ENCODE measurements at regions not wholly inside any gene's neighbourhood (a gene's known extent, or its start where the extent isn't known, plus 50 kb on each side); places are given as distances from the start of the nearest gene placed in this dataset.

GRCh38 chr5:125113328-125113727 lies 366.9 kb upstream of the ZNF608 start:
- H3K27me3 ChIP-seq (ENCODE audit: control insufficient read depth in 1 of 2, insufficient read depth in 2 of 2, low read length in 2 of 2) = no peaks in the 10 kb centered on the region
- H3K9me3 ChIP-seq (ENCODE audit: low read length) = no peaks in the 10 kb centered on the region
- no peak overlapping the region for H3K27ac ChIP-seq (ENCODE audit: low read depth, low read length)
- no peak overlapping the region for H3K4me3 ChIP-seq (ENCODE audit: low read depth in 1 of 2, low read length in 2 of 2)
- no peak overlapping the region for H3K9ac ChIP-seq (ENCODE audit: low read length)
- H3K36me3 ChIP-seq (ENCODE audit: insufficient read depth, low read length) = no peaks in the 10 kb centered on the region
- peaks cover 5% of the 10 kb centered on the region for H3K4me1 ChIP-seq (ENCODE audit: insufficient read depth, low read length)

- H3K4me3 ChIP-seq (ENCODE audit: low read depth in 1 of 2, low read length in 2 of 2) = no peak overlapping the region
- no peaks in the 10 kb centered on the region for H3K4me1 ChIP-seq (ENCODE audit: insufficient read depth, low read length)
- no peaks in the 10 kb centered on the region for H3K9me3 ChIP-seq (ENCODE audit: low read length)
- no peak overlapping the region for H3K9ac ChIP-seq (ENCODE audit: low read length)
- H3K27ac ChIP-seq (ENCODE audit: low read depth, low read length) = no peak overlapping the region
- H3K27me3 ChIP-seq (ENCODE audit: control insufficient read depth in 1 of 2, insufficient read depth in 2 of 2, low read length in 2 of 2) = no peaks in the 10 kb centered on the region
- no peaks in the 10 kb centered on the region for H3K36me3 ChIP-seq (ENCODE audit: insufficient read depth, low read length)
Measured at GRCh38 chr5:125115195-125115525, 368.7 kb upstream of the ZNF608 start.

- no peaks in the 10 kb centered on the region for H3K4me1 ChIP-seq (ENCODE audit: insufficient read depth, low read length)
- H3K4me3 ChIP-seq (ENCODE audit: low read depth in 1 of 2, low read length in 2 of 2) = no peak overlapping the region
- H3K36me3 ChIP-seq (ENCODE audit: insufficient read depth, low read length) = no peaks in the 10 kb centered on the region
- H3K27ac ChIP-seq (ENCODE audit: low read depth, low read length) = no peak overlapping the region
- H3K9me3 ChIP-seq (ENCODE audit: low read length) = no peaks in the 10 kb centered on the region
- H3K27me3 ChIP-seq (ENCODE audit: control insufficient read depth in 1 of 2, insufficient read depth in 2 of 2, low read length in 2 of 2) = no peaks in the 10 kb centered on the region
- H3K9ac ChIP-seq (ENCODE audit: low read length) = no peak overlapping the region
Measured at GRCh38 chr5:125117566-125117965, 371.1 kb upstream of the ZNF608 start.

GRCh38 chr5:125120012-125120411 lies 373.6 kb upstream of the ZNF608 start:
- no peak overlapping the region for H3K9ac ChIP-seq (ENCODE audit: low read length)
- no peak overlapping the region for H3K27ac ChIP-seq (ENCODE audit: low read depth, low read length)
- no peaks in the 10 kb centered on the region for H3K27me3 ChIP-seq (ENCODE audit: control insufficient read depth in 1 of 2, insufficient read depth in 2 of 2, low read length in 2 of 2)
- no peaks in the 10 kb centered on the region for H3K9me3 ChIP-seq (ENCODE audit: low read length)
- H3K36me3 ChIP-seq (ENCODE audit: insufficient read depth, low read length) = no peaks in the 10 kb centered on the region
- H3K4me1 ChIP-seq (ENCODE audit: insufficient read depth, low read length) = no peaks in the 10 kb centered on the region
- H3K4me3 ChIP-seq (ENCODE audit: low read depth in 1 of 2, low read length in 2 of 2) = no peak overlapping the region

GRCh38 chr5:125125031-125125823 lies 378.8 kb upstream of the ZNF608 start:
- Histone ChIP-seq H3K9ac (ENCODE audit: low read length) (no peak overlapping the region), H3K9me3 (ENCODE audit: low read length) (no peaks in the 10 kb centered on the region), H3K36me3 (ENCODE audit: insufficient read depth, low read length) (no peaks in the 10 kb centered on the region), H3K27me3 (ENCODE audit: control insufficient read depth in 1 of 2, insufficient read depth in 2 of 2, low read length in 2 of 2) (no peaks in the 10 kb centered on the region), H3K4me1 (ENCODE audit: insufficient read depth, low read length) (no peaks in the 10 kb centered on the region), H3K27ac (ENCODE audit: low read depth, low read length) (no peak overlapping the region), H3K4me3 (ENCODE audit: low read depth in 1 of 2, low read length in 2 of 2) (no peak overlapping the region)

- Histone ChIP-seq H3K27me3 (ENCODE audit: control insufficient read depth in 1 of 2, insufficient read depth in 2 of 2, low read length in 2 of 2) (no peaks in the 10 kb centered on the region), H3K9me3 (ENCODE audit: low read length) (no peaks in the 10 kb centered on the region), H3K27ac (ENCODE audit: low read depth, low read length) (no peak overlapping the region), H3K4me3 (ENCODE audit: low read depth in 1 of 2, low read length in 2 of 2) (no peak overlapping the region), H3K4me1 (ENCODE audit: insufficient read depth, low read length) (no peaks in the 10 kb centered on the region), H3K36me3 (ENCODE audit: insufficient read depth, low read length) (no peaks in the 10 kb centered on the region), H3K9ac (ENCODE audit: low read length) (no peak overlapping the region)
Measured at GRCh38 chr5:125126050-125126449, 379.6 kb upstream of the ZNF608 start.

- Histone ChIP-seq H3K27me3 (ENCODE audit: control insufficient read depth in 1 of 2, insufficient read depth in 2 of 2, low read length in 2 of 2) (no peaks in the 10 kb centered on the region), H3K9me3 (ENCODE audit: low read length) (no peaks in the 10 kb centered on the region), H3K36me3 (ENCODE audit: insufficient read depth, low read length) (no peaks in the 10 kb centered on the region), H3K27ac (ENCODE audit: low read depth, low read length) (no peak overlapping the region), H3K9ac (ENCODE audit: low read length) (no peak overlapping the region), H3K4me1 (ENCODE audit: insufficient read depth, low read length) (no peaks in the 10 kb centered on the region), H3K4me3 (ENCODE audit: low read depth in 1 of 2, low read length in 2 of 2) (no peak overlapping the region)
Measured at GRCh38 chr5:125129151-125129806, 382.8 kb upstream of the ZNF608 start.

GRCh38 chr5:125130591-125130990 lies 384.2 kb upstream of the ZNF608 start:
- H3K9ac ChIP-seq (ENCODE audit: low read length) = no peak overlapping the region
- no peaks in the 10 kb centered on the region for H3K36me3 ChIP-seq (ENCODE audit: insufficient read depth, low read length)
- no peaks in the 10 kb centered on the region for H3K4me1 ChIP-seq (ENCODE audit: insufficient read depth, low read length)
- H3K27me3 ChIP-seq (ENCODE audit: control insufficient read depth in 1 of 2, insufficient read depth in 2 of 2, low read length in 2 of 2) = no peaks in the 10 kb centered on the region
- no peak overlapping the region for H3K27ac ChIP-seq (ENCODE audit: low read depth, low read length)
- H3K4me3 ChIP-seq (ENCODE audit: low read depth in 1 of 2, low read length in 2 of 2) = no peak overlapping the region
- H3K9me3 ChIP-seq (ENCODE audit: low read length) = no peaks in the 10 kb centered on the region

GRCh38 chr5:125134216-125135081 lies 388.0 kb upstream of the ZNF608 start:
- H3K27me3 ChIP-seq (ENCODE audit: control insufficient read depth in 1 of 2, insufficient read depth in 2 of 2, low read length in 2 of 2) = no peaks in the 10 kb centered on the region
- H3K9ac ChIP-seq (ENCODE audit: low read length) = no peak overlapping the region
- H3K9me3 ChIP-seq (ENCODE audit: low read length) = no peaks in the 10 kb centered on the region
- no peaks in the 10 kb centered on the region for H3K4me1 ChIP-seq (ENCODE audit: insufficient read depth, low read length)
- no peak overlapping the region for H3K4me3 ChIP-seq (ENCODE audit: low read depth in 1 of 2, low read length in 2 of 2)
- no peak overlapping the region for H3K27ac ChIP-seq (ENCODE audit: low read depth, low read length)
- H3K36me3 ChIP-seq (ENCODE audit: insufficient read depth, low read length) = no peaks in the 10 kb centered on the region

- Histone ChIP-seq H3K4me1 (ENCODE audit: insufficient read depth, low read length) (peaks cover 4% of the 10 kb centered on the region), H3K9ac (ENCODE audit: low read length) (no peak overlapping the region), H3K27ac (ENCODE audit: low read depth, low read length) (no peak overlapping the region), H3K9me3 (ENCODE audit: low read length) (no peaks in the 10 kb centered on the region), H3K27me3 (ENCODE audit: control insufficient read depth in 1 of 2, insufficient read depth in 2 of 2, low read length in 2 of 2) (no peaks in the 10 kb centered on the region), H3K4me3 (ENCODE audit: low read depth in 1 of 2, low read length in 2 of 2) (no peak overlapping the region), H3K36me3 (ENCODE audit: insufficient read depth, low read length) (no peaks in the 10 kb centered on the region)
Measured at GRCh38 chr5:125137535-125137934, 391.1 kb upstream of the ZNF608 start.

GRCh38 chr5:125138266-125138665 lies 391.8 kb upstream of the ZNF608 start:
- peaks cover 4% of the 10 kb centered on the region for H3K4me1 ChIP-seq (ENCODE audit: insufficient read depth, low read length)
- H3K36me3 ChIP-seq (ENCODE audit: insufficient read depth, low read length) = no peaks in the 10 kb centered on the region
- H3K27me3 ChIP-seq (ENCODE audit: control insufficient read depth in 1 of 2, insufficient read depth in 2 of 2, low read length in 2 of 2) = no peaks in the 10 kb centered on the region
- H3K9me3 ChIP-seq (ENCODE audit: low read length) = no peaks in the 10 kb centered on the region
- H3K9ac ChIP-seq (ENCODE audit: low read length) = no peak overlapping the region
- no peak overlapping the region for H3K27ac ChIP-seq (ENCODE audit: low read depth, low read length)
- no peak overlapping the region for H3K4me3 ChIP-seq (ENCODE audit: low read depth in 1 of 2, low read length in 2 of 2)

All from muscle layer of colon (tissue), 2 donors.